Fibroblast of lung (primary cell): ENCODE measurements at regions not wholly inside any gene's neighbourhood (a gene's known extent, or its start where the extent isn't known, plus 50 kb on each side); places are given as distances from the start of the nearest gene placed in this dataset.

Experiments
- EZH2 ChIP-seq: IDR thresholded peaks from 2 replicates; pipeline ENCODE4 v1.5.1; 2012; ENCODE audit warnings: low read length, control low read depth, mild to moderate bottlenecking; ENCODE audit errors: missing control alignments
- TF ChIP-seq, protein P1 (sequence below), 2 donors: IDR thresholded peaks in 1 of 2; conservative IDR thresholded peaks in 1 of 2; 1 replicate in 1 of 2; 2 replicates in 1 of 2; pipeline ENCODE4 v1.5.1; 2011 to 2012; ENCODE audit warnings: low read length in 2 of 2, control low read depth in 1 of 2, inconsistent platforms in 1 of 2, low read depth in 1 of 2, mild to moderate bottlenecking in 1 of 2

DNA sequence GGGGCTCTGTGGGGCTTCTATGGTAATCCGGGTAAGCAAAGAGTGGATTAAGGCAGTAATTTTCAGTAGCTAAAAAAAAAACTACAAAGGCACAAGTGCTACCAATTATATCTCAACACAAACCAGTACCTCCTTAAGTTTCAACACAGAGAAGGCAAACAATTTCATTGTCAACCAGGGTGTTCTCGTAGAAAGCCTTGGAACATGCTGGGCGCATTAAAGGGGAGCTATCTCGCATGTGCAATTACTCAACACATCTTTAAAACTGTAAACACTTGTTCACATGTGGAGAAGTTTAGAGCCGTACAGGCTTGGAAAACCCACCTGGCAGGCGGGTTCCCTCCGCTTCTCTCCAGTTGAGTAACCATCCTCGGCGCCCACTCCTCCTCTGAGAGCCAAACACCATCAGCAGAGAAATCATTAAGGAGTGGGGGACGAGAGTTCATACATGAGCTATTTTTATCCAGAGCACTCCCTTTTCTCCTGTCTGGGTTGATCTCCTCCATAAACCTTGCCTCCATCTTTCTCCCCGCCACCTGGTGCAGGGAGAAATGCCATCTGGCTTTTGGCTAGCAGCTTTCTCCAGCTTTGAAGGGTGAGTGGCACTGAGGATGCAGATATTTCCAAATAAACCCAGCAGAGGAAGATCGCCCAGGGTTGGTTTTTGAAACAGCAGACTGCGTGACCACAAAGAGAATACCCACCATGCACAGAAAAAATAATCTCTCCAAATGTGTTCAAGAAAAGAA is 287.1 kb downstream of the WDR11 start:
- TF ChIP-seq, protein P1, sequence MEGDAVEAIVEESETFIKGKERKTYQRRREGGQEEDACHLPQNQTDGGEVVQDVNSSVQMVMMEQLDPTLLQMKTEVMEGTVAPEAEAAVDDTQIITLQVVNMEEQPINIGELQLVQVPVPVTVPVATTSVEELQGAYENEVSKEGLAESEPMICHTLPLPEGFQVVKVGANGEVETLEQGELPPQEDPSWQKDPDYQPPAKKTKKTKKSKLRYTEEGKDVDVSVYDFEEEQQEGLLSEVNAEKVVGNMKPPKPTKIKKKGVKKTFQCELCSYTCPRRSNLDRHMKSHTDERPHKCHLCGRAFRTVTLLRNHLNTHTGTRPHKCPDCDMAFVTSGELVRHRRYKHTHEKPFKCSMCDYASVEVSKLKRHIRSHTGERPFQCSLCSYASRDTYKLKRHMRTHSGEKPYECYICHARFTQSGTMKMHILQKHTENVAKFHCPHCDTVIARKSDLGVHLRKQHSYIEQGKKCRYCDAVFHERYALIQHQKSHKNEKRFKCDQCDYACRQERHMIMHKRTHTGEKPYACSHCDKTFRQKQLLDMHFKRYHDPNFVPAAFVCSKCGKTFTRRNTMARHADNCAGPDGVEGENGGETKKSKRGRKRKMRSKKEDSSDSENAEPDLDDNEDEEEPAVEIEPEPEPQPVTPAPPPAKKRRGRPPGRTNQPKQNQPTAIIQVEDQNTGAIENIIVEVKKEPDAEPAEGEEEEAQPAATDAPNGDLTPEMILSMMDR (conservative IDR thresholded peaks at IDR 0.05 in 1 of 2, IDR thresholded peaks at IDR 0.05 in 1 of 2; ENCODE audit: low read depth in 1 of 2, low read length in 2 of 2), result no peak
- TF ChIP-seq EZH2, result no peak
